Smooth muscle cell (in vitro differentiated cells): ENCODE measurements at regions not wholly inside any gene's neighbourhood (a gene's known extent, or its start where the extent isn't known, plus 50 kb on each side); places are given as distances from the start of the nearest gene placed in this dataset.

Experiments used
- DNase-seq: peaks from one replicate; lab custom pipeline; 2025; ENCODE audit not compliant: unreplicated experiment; lab: John Stamatoyannopoulos, UW
- H2AFZ ChIP-seq: fragments of 200-600 bp; sonication (generic); 2 replicates; pipeline ENCODE4 v1.6.0; 2016; ENCODE audit warnings: antibody characterized with exemption, low read depth, mild to moderate bottlenecking
- H3F3A ChIP-seq: fragments of 200-600 bp; sonication (generic); 2 replicates; pipeline ENCODE4 v1.6.0; 2017; ENCODE audit warnings: antibody characterized with exemption, low read depth
- H3K27ac ChIP-seq: fragments of 200-600 bp; sonication (generic); 2 replicates; pipeline ENCODE4 v1.5.1; 2016; ENCODE audit warnings: low read depth, mild to moderate bottlenecking
- H3K27me3 ChIP-seq: fragments of 200-600 bp; sonication (generic); 2 replicates; pipeline ENCODE4 v1.6.1; 2016; ENCODE audit warnings: low read depth, mild to moderate bottlenecking
- H3K36me3 ChIP-seq: fragments of 200-600 bp; sonication (generic); 2 replicates; pipeline ENCODE4 v1.5.1; 2016; ENCODE audit warnings: low read depth
- H3K4me1 ChIP-seq: fragments of 200-600 bp; sonication (generic); 2 replicates; pipeline ENCODE4 v1.5.1; 2016; ENCODE audit warnings: low read depth
- H3K4me2 ChIP-seq: fragments of 200-600 bp; sonication (generic); 2 replicates; pipeline ENCODE4 v1.6.0; 2016; ENCODE audit warnings: mild to moderate bottlenecking
- H3K4me3 ChIP-seq: fragments of 200-600 bp; sonication (generic); 2 replicates; pipeline ENCODE4 v1.5.1; 2016; ENCODE audit warnings: mild to moderate bottlenecking
- H3K79me2 ChIP-seq: fragments of 200-600 bp; sonication (generic); 2 replicates; pipeline ENCODE4 v1.6.0; 2016; ENCODE audit warnings: low read depth, mild to moderate bottlenecking
- H3K9ac ChIP-seq: fragments of 200-600 bp; sonication (generic); 2 replicates; pipeline ENCODE4 v1.6.0; 2016; ENCODE audit warnings: low read depth
- H3K9me3 ChIP-seq: fragments of 200-600 bp; sonication (generic); replicated peaks from 2 replicates; pipeline ENCODE4 v1.5.1; 2016; ENCODE audit warnings: low read depth
- H4K20me1 ChIP-seq: fragments of 200-600 bp; sonication (generic); 2 replicates; pipeline ENCODE4 v1.6.0; 2016; ENCODE audit warnings: low read depth
- WGBS: methylation state at CpG from one replicate; pipeline ENCODE4 v1.1.7; 2016; ENCODE audit warnings: low lambda C conversion rate; 5-methylcytosine and 5-hydroxymethylcytosine counted together
- TF ChIP-seq, protein P1 (sequence below): fragments of 200-600 bp; sonication (generic); IDR thresholded peaks from 2 replicates; pipeline ENCODE4 v1.5.1; 2017; ENCODE audit warnings: borderline replicate concordance, mild to moderate bottlenecking, antibody characterized with exemption; ENCODE audit not compliant: insufficient read depth, poor library complexity, severe bottlenecking

- Histone ChIP-seq H3K4me1 (peaks cover 15% of the 10 kb centered on the region), H3K9me3 (no peaks in the 10 kb centered on the region), H3K4me2 (no peak overlapping the region), H3K4me3 (no peak overlapping the region), H3K27ac (no peak overlapping the region), H4K20me1 (no peaks in the 10 kb centered on the region), H3K27me3 (peaks cover 4% of the 10 kb centered on the region), H3F3A (no peaks in the 10 kb centered on the region), H3K79me2 (no peaks in the 10 kb centered on the region), H3K36me3 (no peaks in the 10 kb centered on the region), H2AFZ (no peak overlapping the region), H3K9ac (no peak overlapping the region)
- WGBS: 92% methylated on average over 5 of the region's 5 CpGs
- TF ChIP-seq, protein P1, sequence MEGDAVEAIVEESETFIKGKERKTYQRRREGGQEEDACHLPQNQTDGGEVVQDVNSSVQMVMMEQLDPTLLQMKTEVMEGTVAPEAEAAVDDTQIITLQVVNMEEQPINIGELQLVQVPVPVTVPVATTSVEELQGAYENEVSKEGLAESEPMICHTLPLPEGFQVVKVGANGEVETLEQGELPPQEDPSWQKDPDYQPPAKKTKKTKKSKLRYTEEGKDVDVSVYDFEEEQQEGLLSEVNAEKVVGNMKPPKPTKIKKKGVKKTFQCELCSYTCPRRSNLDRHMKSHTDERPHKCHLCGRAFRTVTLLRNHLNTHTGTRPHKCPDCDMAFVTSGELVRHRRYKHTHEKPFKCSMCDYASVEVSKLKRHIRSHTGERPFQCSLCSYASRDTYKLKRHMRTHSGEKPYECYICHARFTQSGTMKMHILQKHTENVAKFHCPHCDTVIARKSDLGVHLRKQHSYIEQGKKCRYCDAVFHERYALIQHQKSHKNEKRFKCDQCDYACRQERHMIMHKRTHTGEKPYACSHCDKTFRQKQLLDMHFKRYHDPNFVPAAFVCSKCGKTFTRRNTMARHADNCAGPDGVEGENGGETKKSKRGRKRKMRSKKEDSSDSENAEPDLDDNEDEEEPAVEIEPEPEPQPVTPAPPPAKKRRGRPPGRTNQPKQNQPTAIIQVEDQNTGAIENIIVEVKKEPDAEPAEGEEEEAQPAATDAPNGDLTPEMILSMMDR: no peak
- no peak for DNase-seq
Observed at GRCh38 chr20:8935878-8936277, 133.0 kb upstream of the PLCB4 start.

DNA sequence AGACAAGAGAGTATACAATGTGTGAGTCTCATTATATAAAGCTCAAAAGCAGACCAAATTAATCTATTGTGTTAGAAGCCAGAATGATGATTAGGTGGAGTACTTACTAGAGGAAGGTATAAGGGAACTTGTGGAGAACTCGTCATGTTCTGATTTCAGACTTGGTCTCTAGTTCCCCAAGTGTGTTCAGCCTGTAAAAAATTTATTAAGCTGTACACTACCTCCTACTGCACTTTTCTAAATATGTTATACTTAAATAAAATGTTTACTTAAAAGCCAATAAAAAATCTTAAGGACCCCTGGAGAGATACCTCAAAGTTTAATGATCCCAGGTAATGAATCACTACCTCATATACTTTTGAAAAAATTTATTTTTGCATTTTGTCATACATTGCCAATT is 130.4 kb upstream of the PLCB4 start:
- H3K4me3 ChIP-seq: no peak overlapping the region
- peaks cover 8% of the 10 kb centered on the region for H3K4me1 ChIP-seq
- no peaks in the 10 kb centered on the region for H3F3A ChIP-seq
- no peak overlapping the region for H3K27ac ChIP-seq
- H3K36me3 ChIP-seq: no peaks in the 10 kb centered on the region
- 80% methylated on average over 1 of the region's 1 CpG for WGBS
- TF ChIP-seq, protein P1: no peak
- no peak overlapping the region for H3K4me2 ChIP-seq
- no peak overlapping the region for H3K9ac ChIP-seq
- no peaks in the 10 kb centered on the region for H3K9me3 ChIP-seq
- no peak overlapping the region for H2AFZ ChIP-seq
- H3K27me3 ChIP-seq: peaks cover 24% of the 10 kb centered on the region
- H3K79me2 ChIP-seq: no peaks in the 10 kb centered on the region
- no peaks in the 10 kb centered on the region for H4K20me1 ChIP-seq
- DNase-seq: no peak

GRCh38 chr20:8940326-8940725 is 128.6 kb upstream of the PLCB4 start:
- TF ChIP-seq, protein P1: no peak
- no peaks in the 10 kb centered on the region for H3K36me3 ChIP-seq
- WGBS: 98% methylated on average over 2 of the region's 2 CpGs

DNA sequence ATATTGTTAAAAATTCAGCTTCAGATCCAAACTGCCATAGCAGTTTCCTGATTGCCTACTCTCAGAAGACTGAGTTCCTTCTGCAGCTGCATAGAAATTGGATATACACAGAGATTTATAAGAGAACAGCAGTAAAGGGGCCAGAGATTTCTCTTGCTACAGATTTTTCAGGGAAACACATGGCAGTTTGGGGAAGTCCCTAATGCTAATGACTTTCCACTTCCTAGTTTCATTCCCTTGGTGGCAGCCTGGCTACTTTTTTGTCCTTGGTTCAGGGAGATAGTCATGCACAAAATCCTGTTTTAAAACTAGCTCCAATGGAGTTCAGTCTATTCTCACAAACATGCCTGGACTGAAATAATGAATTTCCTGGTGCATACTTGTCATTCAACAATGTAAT is 125.3 kb upstream of the PLCB4 start:
- no peak for DNase-seq
- no peaks in the 10 kb centered on the region for H3K79me2 ChIP-seq
- H3K27me3 ChIP-seq: peaks cover 32% of the 10 kb centered on the region
- H3K9me3 ChIP-seq: no peaks in the 10 kb centered on the region
- no peak overlapping the region for H3K4me3 ChIP-seq
- no peak overlapping the region for H2AFZ ChIP-seq
- TF ChIP-seq, protein P1: no peak
- no peaks in the 10 kb centered on the region for H3F3A ChIP-seq
- H3K36me3 ChIP-seq: no peaks in the 10 kb centered on the region
- no peak overlapping the region for H3K4me2 ChIP-seq
- H3K27ac ChIP-seq: no peak overlapping the region
- H4K20me1 ChIP-seq: no peaks in the 10 kb centered on the region
- no peak overlapping the region for H3K9ac ChIP-seq
- H3K4me1 ChIP-seq: peaks cover 8% of the 10 kb centered on the region

More at GRCh38 chr20:8940326-8940725, 128.6 kb upstream of the PLCB4 start:
- Histone ChIP-seq H3K4me1 (no peaks in the 10 kb centered on the region), H3K79me2 (no peaks in the 10 kb centered on the region), H4K20me1 (no peaks in the 10 kb centered on the region), H3K9me3 (no peaks in the 10 kb centered on the region), H3K4me2 (no peak overlapping the region), H3K27me3 (peaks cover 24% of the 10 kb centered on the region), H3K27ac (no peak overlapping the region), H3K4me3 (no peak overlapping the region), H2AFZ (no peak overlapping the region), H3F3A (no peaks in the 10 kb centered on the region), H3K9ac (no peak overlapping the region)
- no peak for DNase-seq
